GM12878 (cell line): ENCODE measurements at regions not wholly inside any gene's neighbourhood (a gene's known extent, or its start where the extent isn't known, plus 50 kb on each side); places are given as distances from the start of the nearest gene placed in this dataset.

Experiments
- ATAC-seq: fragments of 200-7000 bp; cut with Tn5 transposase; 3 replicates; pipeline ENCODE4 v1.9.1; 2020; ENCODE audit warnings: mild to moderate bottlenecking, moderate library complexity
- BruUV-seq: library from RNA; stranded (reverse); fragments of 400-500 nt; replicated peaks from 2 replicates; lab custom pipeline; 2021; lab: Mats Ljungman, UMichigan
- CTCF ChIA-PET: fragments of 300-600 bp; sonication (Branson Sonifier 250); formaldehyde crosslinking; extraction: SDS; loops from one replicate; lab custom pipeline; 2021; ENCODE audit warnings: inconsistent platforms; lab: Yijun Ruan, JAX
- POLR2A ChIA-PET: fragments of 350-600 bp; formaldehyde crosslinking; extraction: SDS; loops from one replicate; lab custom pipeline; 2021; ENCODE audit warnings: inconsistent platforms; lab: Charles Lee
- RAD21 ChIA-PET: fragments of 300-600 bp; sonication (Branson Sonifier 250); formaldehyde crosslinking; loops from one replicate; lab custom pipeline; 2023; ENCODE audit warnings: antibody characterized with exemption; ENCODE audit not compliant: unreplicated experiment; lab: Charles Lee
- SMC1A ChIA-PET: fragments of 300-600 bp; sonication (Branson Sonifier 250); formaldehyde crosslinking; loops from one replicate; lab custom pipeline; 2023; ENCODE audit not compliant: unreplicated experiment, uncharacterized antibody; lab: Charles Lee
- DNase-seq: peaks from one replicate; pipeline ENCODE4 v3.0.0-alpha.2; 2011; ENCODE audit warnings: low read depth, low spot score
- FAIRE-seq: peaks from 3 replicates; lab custom pipeline; 2011; peaks lifted over from hg19 to GRCh38; lab: Jason Lieb, UNC
- H2AFZ ChIP-seq: 2 replicates; pipeline ENCODE4 v1.6.0; 2011; ENCODE audit warnings: low read depth, low read length, control low read depth; ENCODE audit not compliant: control insufficient read depth
- H3K27ac ChIP-seq: 2 replicates; pipeline ENCODE4 v1.5.1; 2011; ENCODE audit warnings: control low read depth; ENCODE audit not compliant: control insufficient read depth, insufficient read depth
- H3K27me3 ChIP-seq, 2 experiments: replicated peaks in 1 of 2; 2 replicates each; pipeline versions ENCODE4 v1.6.0 to v1.6.1; 2011; ENCODE audit warnings: low read length in 1 of 2; ENCODE audit not compliant: control insufficient read depth in 2 of 2, insufficient read depth in 2 of 2
- H3K36me3 ChIP-seq, 2 experiments: 2 replicates each; pipeline ENCODE4 v1.5.1; 2011; ENCODE audit warnings: low read length in 1 of 2; ENCODE audit not compliant: control insufficient read depth in 2 of 2, insufficient read depth in 2 of 2
- H3K4me1 ChIP-seq: 2 replicates; pipeline ENCODE4 v1.6.1; 2011; ENCODE audit warnings: mild to moderate bottlenecking, low read length, moderate library complexity, mixed read lengths; ENCODE audit not compliant: control insufficient read depth, insufficient read depth
- H3K4me2 ChIP-seq: 2 replicates; pipeline ENCODE4 v1.6.0; 2011; ENCODE audit warnings: control low read depth; ENCODE audit not compliant: control insufficient read depth, insufficient read depth
- H3K4me3 ChIP-seq: fragments of 200-600 bp; sonication (generic); 2 replicates; pipeline ENCODE4 v1.5.1; 2016
- H3K79me2 ChIP-seq: 2 replicates; pipeline ENCODE4 v1.6.0; 2011; ENCODE audit warnings: low read length; ENCODE audit not compliant: control insufficient read depth, insufficient read depth
- H3K9ac ChIP-seq: 2 replicates; pipeline ENCODE4 v1.8.0; 2011; ENCODE audit warnings: low read length, control low read depth, mixed read lengths; ENCODE audit not compliant: control insufficient read depth, insufficient read depth
- H3K9me3 ChIP-seq: replicated peaks from 3 replicates; pipeline ENCODE4 v1.5.1; 2011; ENCODE audit warnings: mild to moderate bottlenecking, low read length; ENCODE audit not compliant: control insufficient read depth, insufficient read depth
- H4K20me1 ChIP-seq: 2 replicates; pipeline ENCODE4 v1.6.0; 2011; ENCODE audit not compliant: control insufficient read depth, insufficient read depth
- ASH2L ChIP-seq: fragments of 300-600, 200-600 bp; sonication (generic); IDR thresholded peaks from 2 replicates; pipeline ENCODE4 v1.6.1; 2017; ENCODE audit warnings: low read depth, mild to moderate bottlenecking, borderline replicate concordance
- ATF3 ChIP-seq: IDR thresholded peaks from 2 replicates; pipeline ENCODE4 v1.6.1; 2011; ENCODE audit warnings: low read depth, mild to moderate bottlenecking, low read length, moderate library complexity, borderline replicate concordance; ENCODE audit errors: extremely low read depth
- CEBPB ChIP-seq, 2 experiments: fragments of 150-350 bp in 1 of 2; IDR thresholded peaks; 2 replicates each; pipeline ENCODE4 v1.6.1; 2012 to 2014; ENCODE audit warnings: low read depth in 2 of 2, low read length in 2 of 2, borderline replicate concordance in 1 of 2, inconsistent platforms in 1 of 2
- CHD1 ChIP-seq: IDR thresholded peaks from 2 replicates; pipeline ENCODE4 v1.6.1; 2012; ENCODE audit warnings: low read depth, low read length, improper control_type of control experiment
- EGR1 ChIP-seq, 2 experiments: IDR thresholded peaks; 1 replicate in 1 of 2; 2 replicates in 1 of 2; pipeline ENCODE4 v1.6.1; 2011 to 2012; ENCODE audit warnings: low read depth in 2 of 2, low read length in 2 of 2, borderline replicate concordance in 1 of 2, mild to moderate bottlenecking in 1 of 2, moderate library complexity in 1 of 2
- GABPA ChIP-seq: IDR thresholded peaks from 2 replicates; pipeline ENCODE4 v1.6.1; 2014; ENCODE audit warnings: antibody characterized with exemption, low read depth, mild to moderate bottlenecking, inconsistent platforms
- HCFC1 ChIP-seq: fragments of 150-350 bp; IDR thresholded peaks from 2 replicates; pipeline ENCODE4 v1.6.1; 2014; ENCODE audit warnings: low read length
- IKZF1 ChIP-seq: fragments of 450-650 bp; conservative IDR thresholded peaks from 2 replicates; pipeline ENCODE4 v1.6.1; 2017; ENCODE audit warnings: antibody characterized with exemption, mild to moderate bottlenecking
- JUNB ChIP-seq: IDR thresholded peaks from 2 replicates; pipeline ENCODE4 v1.6.1; 2016; ENCODE audit warnings: antibody characterized with exemption, mild to moderate bottlenecking
- KLF5 ChIP-seq: fragments of 450-650 bp; IDR thresholded peaks from 2 replicates; pipeline ENCODE4 v1.6.1; 2014; ENCODE audit warnings: mild to moderate bottlenecking; ENCODE audit not compliant: partially characterized antibody
- MXI1 ChIP-seq: fragments of 150-350 bp; IDR thresholded peaks from 2 replicates; pipeline ENCODE4 v1.6.1; 2011; ENCODE audit warnings: low read depth, mild to moderate bottlenecking, inconsistent platforms, low read length, improper control_type of control experiment
- NFIC ChIP-seq: IDR thresholded peaks from 2 replicates; pipeline ENCODE4 v1.6.1; 2012; ENCODE audit warnings: low read depth, mild to moderate bottlenecking, inconsistent platforms, low read length, moderate library complexity
- PKNOX1 ChIP-seq: fragments of 450-650 bp; IDR thresholded peaks from 2 replicates; pipeline ENCODE4 v1.6.1; 2016; ENCODE audit warnings: mild to moderate bottlenecking
- POLR2AphosphoS5 ChIP-seq: IDR thresholded peaks from 2 replicates; pipeline ENCODE4 v1.6.1; 2011; ENCODE audit warnings: mild to moderate bottlenecking, low read length, inconsistent platforms
- PRDM15 ChIP-seq: fragments of 450-650 bp; formaldehyde crosslinking; IDR thresholded peaks from 2 replicates; pipeline ENCODE4 v1.4.0; 2020; ENCODE audit warnings: mild to moderate bottlenecking, moderate library complexity
- SMAD5 ChIP-seq: IDR thresholded peaks from 2 replicates; pipeline ENCODE4 v1.6.1; 2016; ENCODE audit warnings: antibody characterized with exemption, low read depth
- SREBF2 ChIP-seq: IDR thresholded peaks from 2 replicates; pipeline ENCODE4 v1.6.1; 2012; ENCODE audit warnings: mild to moderate bottlenecking, low read length
- STAT1 ChIP-seq: fragments of 450-650 bp; conservative IDR thresholded peaks from 2 replicates; pipeline ENCODE4 v1.6.1; 2014; ENCODE audit warnings: antibody characterized with exemption, mild to moderate bottlenecking
- SUZ12 ChIP-seq: fragments of 200-600 bp; sonication (generic); IDR thresholded peaks from one replicate; pipeline ENCODE4 v1.6.1; 2018; ENCODE audit warnings: antibody characterized with exemption, mild to moderate bottlenecking; ENCODE audit not compliant: unreplicated experiment
- TARDBP ChIP-seq: IDR thresholded peaks from 2 replicates; pipeline ENCODE4 v1.6.1; 2016; ENCODE audit warnings: borderline replicate concordance
- TCF3 ChIP-seq: IDR thresholded peaks from 2 replicates; pipeline ENCODE4 v1.6.1; 2012; ENCODE audit warnings: low read depth, mild to moderate bottlenecking, low read length, borderline replicate concordance; ENCODE audit not compliant: insufficient read depth
- TCF7 ChIP-seq: IDR thresholded peaks from 2 replicates; pipeline ENCODE4 v1.6.1; 2014; ENCODE audit warnings: antibody characterized with exemption, borderline replicate concordance
- WGBS: methylation state at CpG from one replicate; pipeline ENCODE4 v1.1.6; 2016; ENCODE audit warnings: low lambda C conversion rate; ENCODE audit not compliant: insufficient replicate concordance, insufficient coverage; ENCODE audit errors: missing lambda C conversion rate; 5-methylcytosine and 5-hydroxymethylcytosine counted together
- in situ Hi-C: fragments of 300-500 bp; cut with MboI; formaldehyde crosslinking; loops from 9 replicates; pipeline ENCODE4 v1.14.3; 2018; ENCODE audit warnings: mixed read lengths
- intact Hi-C: fragments of 100-400 bp; cut with micrococcal nuclease; formaldehyde crosslinking; loops from one replicate; pipeline ENCODE4 v1.14.2; 2022; ENCODE audit not compliant: unreplicated experiment

GRCh38 chr9:99489060-99489413, 267.0 kb downstream of the SEC61B start (continued):
- no peak for TF ChIP-seq PKNOX1
- no peak for TF ChIP-seq ASH2L
- TF ChIP-seq PRDM15 (CRISPR knock-in tag) = no peak
- no peak for TF ChIP-seq GABPA
- no peak for TF ChIP-seq STAT1

- intact Hi-C loops = no loop called here
- BruUV-seq = no TSS peak
- ATAC-seq (no peak), FAIRE-seq (no peak), DNase-seq (no peak)
- Histone ChIP-seq H3K4me2 (no peak overlapping the region), H3K27me3 (no peaks in the 10 kb centered on the region), H3K4me1 (peaks cover 5% of the 10 kb centered on the region), H3K36me3 (no peaks in the 10 kb centered on the region), H3K9ac (no peak overlapping the region), H3K27ac (no peak overlapping the region), H3K79me2 (no peaks in the 10 kb centered on the region), H4K20me1 (no peaks in the 10 kb centered on the region), H3K4me3 (no peak overlapping the region), H3K9me3 (no peaks in the 10 kb centered on the region), H2AFZ (no peak overlapping the region)
- ChIA-PET SMC1A (interaction anchor here (0.8 to 1.5 kb wide), 3 partner anchors 23 to 77 kb away, joined by 3 read pairs; no protein-coding TSS in a partner anchor), CTCF (no interaction called here), RAD21 (no interaction called here), POLR2A (no interaction called here)
- 30% methylated on average over 3 of the region's 3 CpGs for WGBS
- in situ Hi-C loops = no loop called here
- TF ChIP-seq TARDBP = no peak
- TF ChIP-seq CHD1 = no peak
- TF ChIP-seq TCF3 = no peak
- no peak for TF ChIP-seq EGR1 (IDR thresholded peaks at IDR 0.05; ENCODE audit: borderline replicate concordance in 1 of 2, low read depth in 2 of 2, low read length in 2 of 2)
- no peak for TF ChIP-seq SMAD5
- TF ChIP-seq CEBPB (IDR thresholded peaks at IDR 0.05; ENCODE audit: borderline replicate concordance in 1 of 2, low read depth in 2 of 2, low read length in 2 of 2) = no peak
- TF ChIP-seq KLF5 = no peak
- no peak for TF ChIP-seq NFIC
- TF ChIP-seq HCFC1 = no peak
- no peak for TF ChIP-seq SREBF2
- TF ChIP-seq ATF3 = no peak
- no peak for TF ChIP-seq JUNB
- no peak for TF ChIP-seq TCF7
- no peak for TF ChIP-seq IKZF1
- TF ChIP-seq POLR2AphosphoS5 = no peak
- no peak for TF ChIP-seq SUZ12
- no peak for TF ChIP-seq MXI1
Observed at GRCh38 chr9:99490729-99491128, 268.6 kb downstream of the SEC61B start.
